ENCODE measurements at regions not wholly inside any gene's neighbourhood (a gene's known extent, or its start where the extent isn't known, plus 50 kb on each side); places are given as distances from the start of the nearest gene placed in this dataset.

DNA sequence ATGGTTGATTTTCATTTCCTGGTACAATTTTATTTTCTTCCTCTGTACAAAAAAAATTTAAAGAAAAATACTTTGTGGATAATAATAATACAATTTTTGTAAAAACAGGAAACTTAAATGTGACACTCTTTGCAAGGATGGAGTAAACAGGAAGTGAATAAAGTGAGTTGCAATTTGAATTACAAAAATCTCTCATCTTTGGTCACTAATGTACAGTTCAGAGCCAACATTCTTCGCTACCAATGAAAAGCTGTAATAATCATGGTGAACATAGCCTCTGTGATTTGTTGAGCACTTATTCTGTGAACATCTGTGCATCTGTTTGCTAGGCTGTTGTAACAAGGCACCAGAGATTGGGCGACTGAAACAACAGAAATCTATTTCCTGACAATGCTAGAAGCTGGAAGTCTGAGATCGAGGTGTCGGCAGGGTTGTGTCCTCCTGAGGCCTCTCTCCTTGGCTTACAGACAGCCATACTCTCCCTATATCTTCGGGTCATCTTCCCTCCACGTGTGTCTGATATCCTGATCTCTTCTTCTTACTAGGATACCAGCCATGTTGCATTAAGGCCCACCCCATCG lies 295.3 kb upstream of the KLF6 start:
- H3K27ac ChIP-seq: no peak overlapping the region
- H3K9me3 ChIP-seq: no peaks in the 10 kb centered on the region
- no peaks in the 10 kb centered on the region for H3K36me3 ChIP-seq
- H3K4me3 ChIP-seq: no peak overlapping the region
- H3K27me3 ChIP-seq (ENCODE audit: low read depth): no peaks in the 10 kb centered on the region
- no peak for TF ChIP-seq CTCF (IDR thresholded peaks at IDR 0.05)
- DNase-seq (no peak), ATAC-seq (no peak)
- H3K4me1 ChIP-seq: peaks cover 20% of the 10 kb centered on the region
- intact Hi-C loops (cut with DNase I): no loop called here

DNA sequence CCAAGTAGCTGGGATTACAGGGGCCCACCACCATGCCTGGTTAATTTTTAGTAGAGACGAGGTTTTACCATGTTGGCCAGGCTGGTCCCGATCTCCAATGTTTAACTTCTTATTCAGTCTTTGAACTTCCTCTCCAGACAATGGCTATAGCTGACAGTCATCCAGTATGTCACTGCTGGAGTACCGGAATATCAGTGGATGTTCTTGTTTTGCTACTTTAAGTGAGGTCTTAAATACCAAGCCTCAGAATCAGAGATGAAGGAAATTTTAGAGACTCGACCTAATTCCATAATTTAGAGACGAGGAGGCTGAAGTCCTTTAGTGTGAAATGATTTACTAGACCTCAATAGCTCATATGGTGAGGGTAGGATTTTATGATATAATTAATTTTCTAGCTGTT lies 294.8 kb upstream of the KLF6 start:
- Histone ChIP-seq H3K27ac (no peak overlapping the region), H3K4me3 (no peak overlapping the region), H3K27me3 (ENCODE audit: low read depth) (no peaks in the 10 kb centered on the region), H3K36me3 (no peaks in the 10 kb centered on the region), H3K4me1 (peaks cover 21% of the 10 kb centered on the region), H3K9me3 (no peaks in the 10 kb centered on the region)
- DNase-seq: no peak
- no peak for TF ChIP-seq CTCF (IDR thresholded peaks at IDR 0.05)
- no peak for ATAC-seq
- intact Hi-C loops (cut with DNase I): no loop called here

- intact Hi-C loops (cut with DNase I): no loop called here
- no peak for ATAC-seq
- Histone ChIP-seq H3K36me3 (no peaks in the 10 kb centered on the region), H3K27me3 (ENCODE audit: low read depth) (no peaks in the 10 kb centered on the region), H3K27ac (no peak overlapping the region), H3K4me3 (no peak overlapping the region), H3K4me1 (peaks cover 19% of the 10 kb centered on the region), H3K9me3 (no peaks in the 10 kb centered on the region)
- no peak for DNase-seq
- no peak for TF ChIP-seq CTCF (IDR thresholded peaks at IDR 0.05)
Measured at GRCh38 chr10:4077804-4078203, 292.8 kb upstream of the KLF6 start.

GRCh38 chr10:4076983-4077382 lies 292.0 kb upstream of the KLF6 start:
- no peaks in the 10 kb centered on the region for H3K9me3 ChIP-seq
- H3K27ac ChIP-seq: no peak overlapping the region
- intact Hi-C loops (cut with DNase I): no loop called here
- H3K4me1 ChIP-seq: peaks cover 19% of the 10 kb centered on the region
- no peak for DNase-seq
- no peaks in the 10 kb centered on the region for H3K27me3 ChIP-seq (ENCODE audit: low read depth)
- H3K4me3 ChIP-seq: no peak overlapping the region
- ATAC-seq: no peak
- no peaks in the 10 kb centered on the region for H3K36me3 ChIP-seq
- TF ChIP-seq CTCF (IDR thresholded peaks at IDR 0.05): no peak

DNA sequence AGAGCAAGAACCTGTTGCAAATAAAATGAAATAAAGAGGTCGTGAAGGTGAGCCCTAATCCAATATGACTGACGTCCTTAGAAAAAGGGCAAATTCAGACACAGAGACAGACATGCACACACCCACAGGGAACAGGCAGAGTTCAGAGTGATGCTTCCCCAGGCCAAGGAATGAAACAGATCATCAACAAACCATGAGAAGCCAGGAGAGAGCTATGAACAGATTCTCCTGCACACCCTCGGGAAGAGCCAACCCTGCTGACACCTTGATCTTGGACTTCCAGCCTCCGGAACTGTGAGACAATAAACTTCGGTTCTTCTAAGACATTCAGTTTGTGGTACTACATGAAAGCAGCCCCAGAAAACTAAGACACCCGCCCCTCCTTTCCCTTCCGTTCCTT lies 290.4 kb upstream of the KLF6 start:
- intact Hi-C loops (cut with DNase I): no loop called here
- ATAC-seq: no peak
- no peak overlapping the region for H3K27ac ChIP-seq

More for the DNA sequence above, 290.4 kb upstream of the KLF6 start:
- H3K9me3 ChIP-seq: no peaks in the 10 kb centered on the region
- DNase-seq: no peak
- H3K36me3 ChIP-seq: no peaks in the 10 kb centered on the region
- TF ChIP-seq CTCF (IDR thresholded peaks at IDR 0.05): no peak
- peaks cover 12% of the 10 kb centered on the region for H3K4me1 ChIP-seq
- H3K27me3 ChIP-seq (ENCODE audit: low read depth): no peaks in the 10 kb centered on the region
- H3K4me3 ChIP-seq: no peak overlapping the region

Data from lower lobe of right lung (tissue), 2 donors.